ENCODE measurements at regions not wholly inside any gene's neighbourhood (a gene's known extent, or its start where the extent isn't known, plus 50 kb on each side); places are given as distances from the start of the nearest gene placed in this dataset.
"Not testable (repeated sequence)": the region's sequence is repeated elsewhere in the genome, so short reads cannot be mapped to it uniquely, and the experiment has no call there.

DNA sequence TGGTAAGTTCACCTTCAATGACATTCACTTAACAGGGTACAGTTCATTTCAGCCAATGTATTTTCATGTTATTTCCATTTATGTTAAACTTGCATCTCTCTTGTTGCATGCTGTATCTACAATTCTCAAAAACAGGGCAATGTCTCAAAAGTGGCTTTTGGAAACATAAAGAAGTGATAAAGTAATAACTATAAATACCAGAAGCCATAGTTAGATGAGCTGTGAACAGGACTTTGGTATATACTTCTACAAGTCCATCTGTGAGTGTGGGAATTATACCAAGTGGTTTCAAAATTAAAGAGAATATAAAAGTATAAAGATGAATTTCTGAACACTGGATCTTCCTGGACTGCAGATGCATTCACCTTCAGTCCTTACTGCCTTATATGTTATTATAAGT is 585.4 kb upstream of the PBX1 start:
- TF ChIP-seq, protein P1, sequence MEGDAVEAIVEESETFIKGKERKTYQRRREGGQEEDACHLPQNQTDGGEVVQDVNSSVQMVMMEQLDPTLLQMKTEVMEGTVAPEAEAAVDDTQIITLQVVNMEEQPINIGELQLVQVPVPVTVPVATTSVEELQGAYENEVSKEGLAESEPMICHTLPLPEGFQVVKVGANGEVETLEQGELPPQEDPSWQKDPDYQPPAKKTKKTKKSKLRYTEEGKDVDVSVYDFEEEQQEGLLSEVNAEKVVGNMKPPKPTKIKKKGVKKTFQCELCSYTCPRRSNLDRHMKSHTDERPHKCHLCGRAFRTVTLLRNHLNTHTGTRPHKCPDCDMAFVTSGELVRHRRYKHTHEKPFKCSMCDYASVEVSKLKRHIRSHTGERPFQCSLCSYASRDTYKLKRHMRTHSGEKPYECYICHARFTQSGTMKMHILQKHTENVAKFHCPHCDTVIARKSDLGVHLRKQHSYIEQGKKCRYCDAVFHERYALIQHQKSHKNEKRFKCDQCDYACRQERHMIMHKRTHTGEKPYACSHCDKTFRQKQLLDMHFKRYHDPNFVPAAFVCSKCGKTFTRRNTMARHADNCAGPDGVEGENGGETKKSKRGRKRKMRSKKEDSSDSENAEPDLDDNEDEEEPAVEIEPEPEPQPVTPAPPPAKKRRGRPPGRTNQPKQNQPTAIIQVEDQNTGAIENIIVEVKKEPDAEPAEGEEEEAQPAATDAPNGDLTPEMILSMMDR (IDR thresholded peaks at IDR 0.05; ENCODE audit: low read depth, low read length): no peak
- DNase-seq (ENCODE audit: extremely low read depth, low read depth): no peak

DNA sequence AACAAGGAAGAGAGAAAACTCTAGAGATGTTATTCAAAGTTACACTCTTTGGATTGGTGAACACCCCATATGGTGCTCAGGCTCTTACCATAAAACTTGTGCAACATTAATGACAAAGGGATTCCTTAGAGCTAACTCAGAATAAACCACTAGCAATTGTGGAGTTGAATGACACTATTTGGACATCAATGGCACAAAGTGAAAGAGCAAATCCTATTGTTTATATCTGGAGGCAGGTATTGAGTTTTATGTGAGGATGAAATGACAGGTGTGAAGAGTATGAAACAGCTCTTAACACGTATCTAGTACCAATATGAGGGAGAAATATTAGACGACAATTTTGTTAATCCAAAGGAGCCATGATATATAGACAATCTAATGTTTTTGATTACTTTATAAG is 584.9 kb upstream of the PBX1 start:
- no peak for DNase-seq (ENCODE audit: extremely low read depth, low read depth)
- TF ChIP-seq, protein P1 (IDR thresholded peaks at IDR 0.05; ENCODE audit: low read depth, low read length): no peak

DNA sequence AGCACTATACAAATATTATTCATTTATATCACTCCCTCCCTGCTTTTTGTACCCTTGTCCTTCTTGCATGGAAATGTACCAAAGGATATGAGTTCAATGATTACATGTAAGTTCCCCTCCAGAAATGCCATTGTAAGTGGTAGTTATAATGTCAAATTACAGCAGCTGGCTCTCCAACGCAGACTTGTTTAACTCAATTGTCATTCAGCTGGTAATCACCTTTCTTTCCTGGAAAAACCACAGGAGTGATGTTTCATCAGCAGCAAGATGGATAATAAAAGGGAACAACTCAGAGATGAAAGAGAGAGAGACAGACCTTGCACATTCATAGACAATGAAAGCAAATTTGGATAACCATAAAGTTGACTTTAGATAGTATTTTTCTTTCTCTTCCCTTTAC is 578.6 kb upstream of the PBX1 start:
- TF ChIP-seq, protein P1 (IDR thresholded peaks at IDR 0.05; ENCODE audit: low read depth, low read length): no peak
- no peak for DNase-seq (ENCODE audit: extremely low read depth, low read depth)

DNA sequence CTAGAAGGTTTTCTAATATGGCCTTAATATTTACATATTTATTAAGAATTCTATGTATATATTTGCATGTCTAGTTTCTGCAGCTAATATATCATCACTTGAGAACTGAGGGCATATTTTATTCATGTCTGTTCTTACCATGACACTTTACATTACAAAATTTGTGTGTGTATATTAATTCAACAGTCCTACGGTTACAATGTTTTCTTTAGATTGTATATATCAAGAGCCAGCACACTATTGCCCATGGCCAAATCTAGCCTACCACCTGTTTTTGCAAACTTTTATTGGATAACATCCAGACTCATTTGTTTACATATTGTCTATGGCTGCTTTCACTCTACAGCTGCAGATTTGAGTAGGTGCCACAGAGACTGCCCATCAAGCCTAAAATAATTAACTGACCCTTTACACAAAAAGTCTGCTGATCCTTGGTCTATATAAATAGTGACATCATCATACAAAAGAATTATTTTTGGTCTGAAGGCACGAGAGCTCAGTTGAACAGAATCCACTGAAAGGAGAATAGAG is 577.4 kb upstream of the PBX1 start:
- no peak for DNase-seq (ENCODE audit: extremely low read depth, low read depth)
- TF ChIP-seq, protein P1 (IDR thresholded peaks at IDR 0.05; ENCODE audit: low read depth, low read length): no peak

DNA sequence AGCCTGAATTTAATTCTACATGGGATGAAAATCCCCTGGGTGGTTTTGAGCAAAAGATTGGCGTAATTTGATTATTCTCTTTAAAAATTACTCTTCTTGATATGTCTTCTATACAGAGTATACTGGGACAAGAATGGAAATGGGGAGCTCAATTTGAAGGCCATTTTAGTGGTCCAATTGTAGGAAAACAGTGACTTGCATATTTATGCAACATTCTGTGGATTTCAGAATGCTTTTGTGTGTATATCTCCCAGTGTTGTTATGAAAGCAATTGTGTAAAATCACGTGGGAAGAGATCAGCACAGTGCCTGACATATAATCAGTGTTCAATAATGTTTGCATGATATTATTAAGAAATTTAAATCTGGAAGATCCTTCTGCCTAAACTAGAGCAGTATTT is 575.9 kb upstream of the PBX1 start:
- DNase-seq (ENCODE audit: extremely low read depth, low read depth): no peak
- TF ChIP-seq, protein P1 (IDR thresholded peaks at IDR 0.05; ENCODE audit: low read depth, low read length): no peak

DNA sequence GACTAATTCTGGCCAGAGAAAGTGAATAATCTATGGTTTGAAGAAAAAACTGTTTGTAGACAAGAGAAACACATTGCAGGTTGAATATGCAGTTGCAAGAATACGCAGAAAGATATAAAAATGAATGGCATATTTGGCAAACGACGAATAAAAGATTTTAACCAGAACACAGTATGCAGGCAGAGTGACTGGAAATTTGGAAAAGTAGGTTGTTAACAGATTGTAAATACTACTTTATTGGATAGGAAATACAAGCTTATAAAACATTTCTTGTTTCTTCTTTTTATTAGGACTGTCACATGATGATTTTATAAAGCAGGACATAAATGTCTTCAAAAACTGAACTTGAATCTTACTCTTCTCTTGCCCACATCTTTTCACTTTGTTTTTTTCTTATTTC is 573.3 kb upstream of the PBX1 start:
- no peak for DNase-seq (ENCODE audit: extremely low read depth, low read depth)
- TF ChIP-seq, protein P1 (IDR thresholded peaks at IDR 0.05; ENCODE audit: low read depth, low read length): no peak

DNA sequence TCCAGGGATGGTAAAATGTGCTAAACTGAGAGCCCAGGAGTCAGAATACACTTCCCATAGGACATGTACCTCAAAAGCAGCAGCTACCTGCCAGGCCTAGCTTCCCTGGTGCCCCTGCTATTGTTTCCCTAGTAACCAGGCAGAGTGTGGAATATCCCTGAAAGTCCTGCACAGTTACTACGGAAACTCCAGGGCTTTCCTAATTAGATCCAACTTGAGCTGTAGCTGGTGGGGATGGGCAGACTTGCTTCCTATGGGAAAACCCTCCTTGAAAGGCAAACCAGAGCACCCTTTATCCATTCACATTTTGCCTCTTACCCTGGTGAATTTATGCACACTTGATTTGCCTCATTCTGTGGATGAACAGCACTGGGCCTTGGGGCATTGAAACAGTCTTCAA is 559.9 kb upstream of the PBX1 start:
- DNase-seq (ENCODE audit: extremely low read depth, low read depth): no peak
- TF ChIP-seq, protein P1 (IDR thresholded peaks at IDR 0.05; ENCODE audit: low read depth, low read length): no peak

DNA sequence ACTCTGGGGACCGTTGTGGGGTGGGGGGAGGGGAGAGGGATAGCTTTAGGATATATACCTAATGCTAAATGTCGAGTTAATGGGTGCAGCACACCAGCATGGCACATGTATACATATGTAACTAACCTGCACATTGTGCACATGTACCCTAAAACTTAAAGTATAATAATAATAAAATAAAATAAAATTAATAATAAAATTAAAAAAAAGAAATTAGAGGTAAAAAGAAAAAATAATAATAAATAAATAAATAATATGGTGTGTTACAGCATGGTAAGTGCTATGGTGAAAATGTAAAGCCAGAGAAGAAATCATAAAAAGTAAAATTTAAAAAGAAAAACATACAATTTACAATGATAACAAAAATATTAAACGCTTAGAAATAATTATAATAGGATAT is 552.8 kb upstream of the PBX1 start:
- DNase-seq (ENCODE audit: extremely low read depth, low read depth): not testable (repeated sequence)

Measured in AG09319 (cell line).